ENCODE measurements at regions not wholly inside any gene's neighbourhood (a gene's known extent, or its start where the extent isn't known, plus 50 kb on each side); places are given as distances from the start of the nearest gene placed in this dataset.

GRCh38 chr22:48239461-48240147, 1477.2 kb downstream of the TBC1D22A start:
- Histone ChIP-seq H3K27me3 (ENCODE audit: insufficient read depth, low read length) (no peaks in the 10 kb centered on the region), H3K36me3 (ENCODE audit: control insufficient read depth in 1 of 2, insufficient read depth in 2 of 2, low read length in 2 of 2) (no peaks in the 10 kb centered on the region), H3K4me3 (replicated peaks in 1 of 2; ENCODE audit: low read depth in 1 of 2, low read length in 2 of 2) (no peak overlapping the region), H3K4me1 (ENCODE audit: control insufficient read depth in 1 of 2, insufficient read depth in 2 of 2, low read length in 2 of 2) (no peaks in the 10 kb centered on the region), H3K9me2 (ENCODE audit: insufficient read depth) (no peaks in the 10 kb centered on the region), H3K4me2 (ENCODE audit: low read length) (no peak overlapping the region), H3K79me2 (ENCODE audit: insufficient read depth, low read length) (no peaks in the 10 kb centered on the region), H3K27ac (ENCODE audit: low read depth, low read length) (no peak overlapping the region), H4K20me1 (ENCODE audit: insufficient read depth) (no peaks in the 10 kb centered on the region), H3K9me3 (ENCODE audit: control insufficient read depth in 1 of 2, insufficient read depth in 1 of 2, low read depth in 1 of 2, low read length in 2 of 2) (peaks cover 4 to 5% of the 10 kb centered on the region in 2 experiments; a peak in 2 of 4 replicates), H3K9ac (ENCODE audit: low read length) (no peak overlapping the region), H2AFZ (ENCODE audit: low read depth, low read length, poor library complexity, severe bottlenecking) (no peak overlapping the region)
- ATAC-seq, result no peak
- RAD21 ChIA-PET (ENCODE audit: low non-redundant PET in 1 of 2, low total read pairs in 2 of 2, uncharacterized antibody in 2 of 2, unreplicated experiment in 2 of 2), result no interaction called here
- POLR2A ChIA-PET, result no interaction called here
- TF ChIP-seq EZH2phosphoT487 (IDR thresholded peaks at IDR 0.05; ENCODE audit: borderline replicate concordance) (no peak), REST (IDR thresholded peaks at IDR 0.05; ENCODE audit: low read depth) (no peak)
- no TSS peak for BruUV-seq (replicated peaks)
- CTCF ChIA-PET, result no interaction called here
- intact Hi-C loops (cut with micrococcal nuclease), result no loop called here
- DNase-seq (ENCODE audit: low read depth, low spot score), result no peak

- no peaks in the 10 kb centered on the region for H3K9me2 ChIP-seq (ENCODE audit: insufficient read depth)
- BruUV-seq (replicated peaks), result no TSS peak
- RAD21 ChIA-PET (ENCODE audit: low non-redundant PET in 1 of 2, low total read pairs in 2 of 2, uncharacterized antibody in 2 of 2, unreplicated experiment in 2 of 2), result no interaction called here
- H3K36me3 ChIP-seq (ENCODE audit: control insufficient read depth in 1 of 2, insufficient read depth in 2 of 2, low read length in 2 of 2), result no peaks in the 10 kb centered on the region
- CTCF ChIA-PET, result no interaction called here
- H3K27me3 ChIP-seq (ENCODE audit: insufficient read depth, low read length), result no peaks in the 10 kb centered on the region
- no peaks in the 10 kb centered on the region for H4K20me1 ChIP-seq (ENCODE audit: insufficient read depth)
- no peak overlapping the region for H3K4me2 ChIP-seq (ENCODE audit: low read length)
- ATAC-seq, result no peak
- no peak overlapping the region for H3K4me3 ChIP-seq (replicated peaks in 1 of 2; ENCODE audit: low read depth in 1 of 2, low read length in 2 of 2)
- H3K4me1 ChIP-seq (ENCODE audit: control insufficient read depth in 1 of 2, insufficient read depth in 2 of 2, low read length in 2 of 2), result no peaks in the 10 kb centered on the region
- H3K79me2 ChIP-seq (ENCODE audit: insufficient read depth, low read length), result no peaks in the 10 kb centered on the region
- peaks cover 8% of the 10 kb centered on the region in 2 experiments; a peak in 2 of 4 replicates for H3K9me3 ChIP-seq (ENCODE audit: control insufficient read depth in 1 of 2, insufficient read depth in 1 of 2, low read depth in 1 of 2, low read length in 2 of 2)
- H3K27ac ChIP-seq (ENCODE audit: low read depth, low read length), result no peak overlapping the region
- intact Hi-C loops (cut with micrococcal nuclease), result no loop called here
- POLR2A ChIA-PET, result no interaction called here
- no peak overlapping the region for H3K9ac ChIP-seq (ENCODE audit: low read length)
- no peak for DNase-seq (ENCODE audit: low read depth, low spot score)
- no peak overlapping the region for H2AFZ ChIP-seq (ENCODE audit: low read depth, low read length, poor library complexity, severe bottlenecking)
- TF ChIP-seq EZH2phosphoT487 (IDR thresholded peaks at IDR 0.05; ENCODE audit: borderline replicate concordance) (no peak), CEBPB (IDR thresholded peaks at IDR 0.05; ENCODE audit: low read depth) (no peak), EGR1 (IDR thresholded peaks at IDR 0.05; ENCODE audit: low read depth) (no peak), SRF (IDR thresholded peaks at IDR 0.05; ENCODE audit: low read depth) (no peak), EZH2 (IDR thresholded peaks at IDR 0.05) (no peak), TCF7L2 (IDR thresholded peaks at IDR 0.05; ENCODE audit: borderline replicate concordance, extremely low read depth, insufficient read depth, insufficient read length) (no peak), REST (IDR thresholded peaks at IDR 0.05; ENCODE audit: low read depth) (no peak), CTCF (IDR thresholded peaks at IDR 0.05 in 2 of 3, conservative IDR thresholded peaks at IDR 0.05 in 1 of 3; ENCODE audit: borderline replicate concordance in 1 of 3, insufficient read depth in 1 of 3, low read depth in 2 of 3, low read length in 2 of 3) (no peak), POLR2AphosphoS5 (IDR thresholded peaks at IDR 0.05; ENCODE audit: low read depth, low read length) (no peak)
Observed at GRCh38 chr22:48238966-48239365, 1476.5 kb downstream of the TBC1D22A start.
